Fibroblast of skin of right quadriceps (primary cell): ENCODE measurements at regions not wholly inside any gene's neighbourhood (a gene's known extent, or its start where the extent isn't known, plus 50 kb on each side); places are given as distances from the start of the nearest gene placed in this dataset.
"Not testable (repeated sequence)": the region's sequence is repeated elsewhere in the genome, so short reads cannot be mapped to it uniquely, and the experiment has no call there.

Experiments
- DNase-seq: peaks from one replicate; pipeline ENCODE4 v3.0.0-alpha.2; 2013

DNA sequence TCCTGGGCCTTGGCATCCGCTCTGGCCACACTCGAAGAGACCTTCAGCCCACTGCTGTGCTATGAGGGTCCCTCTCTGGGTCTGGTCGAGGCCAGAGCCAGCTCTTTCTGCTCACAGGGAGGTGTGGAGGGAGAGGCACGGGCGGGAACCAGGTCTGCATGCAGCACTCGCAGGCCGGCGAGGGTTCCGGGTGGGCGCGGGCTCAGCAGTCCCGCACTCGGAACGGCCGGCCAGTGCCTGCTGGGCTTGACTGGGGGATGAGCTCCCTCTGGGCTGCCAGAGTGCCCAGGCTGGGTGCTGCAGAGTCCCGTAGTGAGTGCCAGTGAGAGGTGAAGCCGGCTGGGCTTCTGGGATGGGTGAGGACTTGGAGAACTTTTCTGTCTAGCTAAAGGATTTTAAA lies 882.7 kb downstream of the XPNPEP1 start:
- no peak for DNase-seq

DNA sequence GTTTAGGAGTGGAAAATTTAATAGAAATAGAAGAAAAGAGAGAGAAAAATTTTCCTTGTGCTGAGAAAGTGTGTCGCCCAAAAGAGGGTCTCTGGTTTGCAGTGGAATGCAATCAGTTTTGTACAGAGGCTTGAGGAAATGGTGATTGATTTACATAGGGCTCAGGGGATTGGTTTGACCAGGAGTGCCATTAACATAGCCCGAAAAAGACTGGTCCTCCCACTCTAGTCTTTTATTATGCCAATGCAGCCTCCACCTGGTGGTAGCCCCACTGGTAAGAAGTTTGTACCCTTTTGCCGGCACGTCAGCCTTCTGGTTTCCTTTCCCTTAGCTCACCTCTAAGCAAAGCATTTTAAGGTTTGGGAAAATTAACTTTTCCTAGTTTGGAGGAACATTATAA lies 885.3 kb downstream of the XPNPEP1 start:
- no peak for DNase-seq

DNA sequence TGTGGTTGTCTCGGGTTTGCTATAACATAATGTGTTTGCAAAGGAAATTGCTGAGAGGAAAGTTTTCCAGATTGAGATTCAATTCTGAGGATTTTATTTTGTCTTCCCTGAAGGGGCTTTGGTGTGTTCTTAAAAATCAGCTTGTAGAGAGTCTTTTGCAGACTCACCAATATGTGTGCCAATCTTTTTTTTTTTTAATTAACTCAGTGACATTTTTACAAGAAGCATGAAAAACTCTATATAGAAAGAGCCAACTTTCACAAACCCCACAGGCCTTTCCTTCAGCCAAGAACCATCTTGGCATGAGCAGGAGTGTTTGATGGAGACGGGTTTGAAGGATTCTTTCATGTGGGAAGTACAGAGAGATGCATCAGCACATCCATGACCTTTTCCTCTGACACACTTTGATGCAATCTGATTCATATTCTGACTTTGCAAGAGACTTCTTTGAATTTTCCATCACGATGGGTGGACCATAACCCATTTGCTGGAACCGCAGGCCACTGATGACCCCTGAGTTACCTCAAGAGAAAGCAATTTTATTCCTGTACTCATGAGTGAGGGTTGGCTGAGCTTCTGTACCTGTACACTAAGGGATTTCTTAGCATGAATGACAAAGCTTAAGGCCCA lies 892.6 kb downstream of the XPNPEP1 start:
- DNase-seq: no peak

- no peak for DNase-seq
Observed at GRCh38 chr10:109029870-109030269, 893.4 kb downstream of the XPNPEP1 start.

- DNase-seq: no peak
Observed at GRCh38 chr10:109027534-109028185, 895.7 kb downstream of the XPNPEP1 start.

DNA sequence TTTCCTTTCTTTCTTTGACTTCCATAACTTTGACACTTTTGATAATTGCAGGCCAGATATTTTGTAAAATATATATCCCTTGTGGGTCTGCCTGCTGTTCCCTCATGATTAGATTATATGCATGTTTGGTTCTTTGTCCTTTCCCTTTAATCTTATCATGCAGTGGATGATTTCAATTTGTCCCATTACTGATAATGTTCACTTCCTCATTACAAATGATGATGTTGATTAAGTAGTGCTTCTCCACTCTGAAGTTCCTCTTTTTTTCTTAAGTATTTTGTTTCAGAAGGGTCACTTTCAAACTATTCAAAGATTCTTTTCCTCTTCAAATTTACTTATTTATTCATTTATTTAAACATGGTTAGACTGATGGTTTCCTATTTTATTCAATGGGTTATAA lies 898.1 kb downstream of the XPNPEP1 start:
- no peak for DNase-seq

GRCh38 chr10:109022417-109023049 lies 900.8 kb downstream of the XPNPEP1 start:
- DNase-seq: no peak

DNA sequence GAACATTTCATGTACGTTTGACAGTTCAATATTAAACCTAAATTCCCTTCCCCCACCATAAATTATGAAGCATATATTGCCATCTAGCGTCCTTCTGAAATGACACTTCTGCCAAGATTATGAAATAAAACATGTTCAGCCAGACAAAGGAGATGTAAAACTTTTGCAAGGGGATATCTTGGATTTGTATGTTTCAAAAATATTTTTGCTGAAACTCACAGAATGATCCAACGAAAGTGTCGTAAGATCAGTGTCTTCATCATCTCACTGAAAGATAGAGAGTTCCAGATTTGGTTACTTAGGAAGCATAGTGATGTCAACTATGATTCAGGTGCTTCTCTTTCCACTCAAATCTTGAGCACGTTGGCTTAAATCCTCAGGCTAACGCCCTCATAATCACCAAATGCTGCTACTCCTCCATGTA lies 904.3 kb downstream of the XPNPEP1 start:
- peak; percentile 28 for DNase-seq

DNA sequence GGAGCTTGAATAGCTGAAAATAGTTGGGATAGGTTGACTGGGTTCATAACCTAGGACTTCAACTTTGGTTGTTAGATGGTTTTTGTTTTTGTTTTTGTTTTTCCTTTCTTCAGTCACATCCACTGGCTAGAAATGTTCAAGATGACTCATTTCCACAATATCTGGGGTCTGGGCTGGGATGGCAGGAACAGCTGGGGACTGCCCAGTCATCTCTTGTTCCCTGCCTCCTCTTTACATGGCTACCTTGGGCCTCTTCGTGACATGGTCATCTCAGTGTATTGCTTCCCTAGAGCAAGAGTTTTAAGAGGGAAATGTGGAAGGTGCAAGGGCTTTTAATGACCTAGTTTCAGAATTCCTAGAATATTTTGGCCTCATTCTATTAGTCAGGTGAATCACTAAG lies 915.8 kb downstream of the XPNPEP1 start:
- DNase-seq: no peak

GRCh38 chr10:108990441-108990840 lies 932.9 kb downstream of the XPNPEP1 start:
- no peak for DNase-seq

DNA sequence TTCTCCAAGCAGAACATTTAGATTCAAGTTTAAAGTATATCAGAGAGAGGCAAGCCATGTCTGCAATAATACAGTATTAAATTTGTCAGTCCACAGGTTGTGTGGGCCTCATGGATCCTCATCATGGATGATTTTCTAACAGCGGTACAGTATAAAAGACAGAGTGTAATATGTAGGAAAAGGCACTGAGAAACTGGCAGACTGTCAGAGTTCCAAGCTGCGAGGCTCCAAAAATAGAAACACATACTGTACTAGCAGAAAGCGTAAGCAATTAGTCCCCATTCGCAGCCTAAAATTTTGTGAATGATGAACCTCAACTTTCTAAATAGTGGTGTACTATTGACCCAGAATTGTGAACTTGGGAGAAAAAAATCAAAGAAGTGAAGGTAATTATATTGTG lies 933.3 kb downstream of the XPNPEP1 start:
- no peak for DNase-seq

GRCh38 chr10:108982159-108982558 lies 941.2 kb downstream of the XPNPEP1 start:
- DNase-seq: peak; percentile 2

- DNase-seq: no peak
Observed at GRCh38 chr10:108980869-108981268, 942.4 kb downstream of the XPNPEP1 start.

- DNase-seq: no peak
Observed at GRCh38 chr10:108975459-108976058, 947.8 kb downstream of the XPNPEP1 start.

DNA sequence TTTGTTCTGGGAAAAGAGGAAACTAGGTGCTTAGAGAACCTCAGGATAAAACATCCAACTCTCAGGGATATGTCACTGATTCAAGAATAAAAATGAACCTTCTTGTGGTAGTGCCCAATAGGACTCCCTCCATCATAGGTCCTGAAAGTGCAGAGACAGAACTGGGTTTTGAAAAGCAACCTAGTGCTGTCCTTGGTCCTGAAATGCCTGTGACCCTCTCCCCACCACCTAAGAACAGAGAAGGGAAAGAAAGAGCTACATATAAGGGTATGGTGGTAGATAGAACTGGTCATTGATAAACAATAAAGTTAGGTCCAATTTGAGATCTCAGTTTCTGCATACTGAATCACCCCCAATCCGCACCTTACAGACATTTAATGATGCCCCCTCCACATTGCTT lies 953.3 kb downstream of the XPNPEP1 start:
- peak; percentile 14 for DNase-seq

GRCh38 chr10:108966411-108966810 lies 956.9 kb downstream of the XPNPEP1 start:
- DNase-seq: no peak

GRCh38 chr10:108966005-108966404 lies 957.3 kb downstream of the XPNPEP1 start:
- no peak for DNase-seq

GRCh38 chr10:108962172-108962571 lies 961.1 kb downstream of the XPNPEP1 start:
- no peak for DNase-seq

GRCh38 chr10:108957681-108958080 lies 965.6 kb downstream of the XPNPEP1 start:
- no peak for DNase-seq

GRCh38 chr10:108956149-108956548 lies 967.2 kb downstream of the XPNPEP1 start:
- DNase-seq: no peak

GRCh38 chr10:108920029-108920428 lies 1003.3 kb downstream of the XPNPEP1 start:
- DNase-seq: not testable (repeated sequence)

DNA sequence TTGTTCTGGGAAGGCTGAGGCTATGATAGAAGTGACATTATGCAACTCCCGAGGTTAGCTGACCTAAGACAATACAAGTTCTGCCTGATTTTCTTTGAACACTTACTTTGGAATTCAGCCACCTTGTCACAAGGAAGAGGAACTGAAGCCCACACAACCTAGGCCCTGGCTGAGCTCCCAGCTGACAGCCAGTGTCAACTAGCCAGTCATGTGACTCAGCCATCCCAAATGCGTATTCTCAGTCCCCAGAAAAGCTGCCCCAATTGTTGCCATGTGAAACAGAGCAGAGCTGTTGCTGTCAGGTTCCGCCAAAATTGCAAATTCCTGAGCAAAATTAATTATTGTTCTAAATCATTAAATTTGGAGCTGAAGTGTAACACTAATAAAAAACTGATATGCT lies 1010.0 kb downstream of the XPNPEP1 start:
- no peak for DNase-seq

- DNase-seq: peak; percentile 74
Observed at GRCh38 chr10:108911814-108912541, 1011.3 kb downstream of the XPNPEP1 start.
